Endothelial cell of umbilical vein (primary cell): ENCODE measurements at regions not wholly inside any gene's neighbourhood (a gene's known extent, or its start where the extent isn't known, plus 50 kb on each side); places are given as distances from the start of the nearest gene placed in this dataset.

Source experiments
- BruUV-seq: library from RNA; stranded (reverse); fragments of 400-500 nt; replicated peaks from 2 replicates; lab custom pipeline; 2021; lab: Mats Ljungman, UMichigan
- CTCF ChIA-PET: fragments of 300-600, 350-600 bp; sonication (Branson Sonifier 250); formaldehyde crosslinking; loops from one replicate; lab custom pipeline; 2021; ENCODE audit warnings: antibody characterized with exemption, inconsistent platforms; lab: Charles Lee
- POLR2A ChIA-PET: fragments of 300-600, 350-600 bp; sonication (Branson Sonifier 250); formaldehyde crosslinking; loops from one replicate; lab custom pipeline; 2021; ENCODE audit warnings: antibody characterized with exemption, inconsistent platforms; lab: Charles Lee
- DNase-seq: peaks from one replicate; pipeline ENCODE4 v3.0.0-alpha.2; 2011; ENCODE audit warnings: low read depth, low spot score
- FAIRE-seq: peaks from 2 replicates; lab custom pipeline; 2011; peaks lifted over from hg19 to GRCh38; lab: Jason Lieb, UNC
- H2AFZ ChIP-seq: 2 replicates; pipeline ENCODE4 v1.6.0; 2012; ENCODE audit warnings: low read depth, low read length, control low read depth, inconsistent platforms
- H3K27ac ChIP-seq: 2 replicates; pipeline ENCODE4 v1.5.1; 2011; ENCODE audit warnings: low read depth, mild to moderate bottlenecking, control low read depth, low read length, moderate library complexity; ENCODE audit not compliant: insufficient read depth
- H3K27me3 ChIP-seq, 2 experiments: 2 replicates each; pipeline versions ENCODE4 v1.6.0 to v1.6.1; 2011; ENCODE audit warnings: low read length in 2 of 2, mixed read lengths in 1 of 2; ENCODE audit not compliant: control insufficient read depth in 2 of 2, insufficient read depth in 2 of 2
- H3K36me3 ChIP-seq, 2 experiments: 2 replicates in 1 of 2; 3 replicates in 1 of 2; pipeline ENCODE4 v1.5.1; 2011; ENCODE audit warnings: low read length in 2 of 2, mild to moderate bottlenecking in 1 of 2, moderate library complexity in 1 of 2; ENCODE audit not compliant: control insufficient read depth in 2 of 2, insufficient read depth in 2 of 2; ENCODE audit errors: extremely low read depth in 1 of 2
- H3K4me1 ChIP-seq: 3 replicates; pipeline ENCODE4 v1.5.1; 2011; ENCODE audit warnings: mild to moderate bottlenecking, low read length; ENCODE audit not compliant: control insufficient read depth, insufficient read depth; ENCODE audit errors: extremely low read depth
- H3K4me2 ChIP-seq: 2 replicates; pipeline ENCODE4 v1.6.1; 2011; ENCODE audit warnings: low read length, control low read depth, mixed read lengths; ENCODE audit not compliant: insufficient read depth
- H3K4me3 ChIP-seq, 3 experiments: fragments of 200-600 bp in 1 of 3; sonication (generic), shearing (Covaris generic) in 1 of 3; replicated peaks in 1 of 3; 2 replicates each; pipeline ENCODE4 v1.5.1; 2011 to 2016; ENCODE audit warnings: control low read depth in 3 of 3, low read length in 3 of 3, mild to moderate bottlenecking in 2 of 3, inconsistent platforms in 1 of 3, low read depth in 1 of 3, moderate library complexity in 1 of 3; ENCODE audit not compliant: insufficient read depth in 1 of 3
- H3K79me2 ChIP-seq: 2 replicates; pipeline ENCODE4 v1.6.0; 2012; ENCODE audit warnings: low read length, inconsistent platforms; ENCODE audit not compliant: control insufficient read depth, insufficient read depth
- H3K9ac ChIP-seq: replicated peaks from 2 replicates; pipeline ENCODE3; 2011; ENCODE audit warnings: low read length, control low read depth; ENCODE audit not compliant: insufficient read depth; ENCODE audit errors: extremely low read depth
- H3K9me1 ChIP-seq: replicated peaks from 3 replicates; pipeline ENCODE4 v1.6.0; 2011; ENCODE audit warnings: mild to moderate bottlenecking, low read length; ENCODE audit not compliant: control insufficient read depth, insufficient read depth; ENCODE audit errors: extremely low read depth
- H3K9me3 ChIP-seq: replicated peaks from 2 replicates; pipeline ENCODE4 v1.5.1; 2012; ENCODE audit warnings: low read length, inconsistent platforms; ENCODE audit not compliant: control insufficient read depth, insufficient read depth
- H4K20me1 ChIP-seq: replicated peaks from 2 replicates; pipeline ENCODE3; 2011; ENCODE audit warnings: mild to moderate bottlenecking, low read length; ENCODE audit not compliant: control insufficient read depth, insufficient read depth; ENCODE audit errors: extremely low read depth
- EZH2 ChIP-seq: IDR thresholded peaks from 2 replicates; pipeline ENCODE4 v1.6.1; 2012; ENCODE audit warnings: borderline replicate concordance, low read depth, mild to moderate bottlenecking, moderate library complexity, low read length, inconsistent platforms; ENCODE audit not compliant: severe bottlenecking
- FOS ChIP-seq: IDR thresholded peaks from 2 replicates; pipeline ENCODE4 v1.6.1; 2011; ENCODE audit warnings: mild to moderate bottlenecking, low read length, moderate library complexity, borderline replicate concordance; ENCODE audit not compliant: insufficient read depth
- GATA2 ChIP-seq: IDR thresholded peaks from 2 replicates; pipeline ENCODE4 v1.7.0; 2011; ENCODE audit warnings: low read depth, mild to moderate bottlenecking, moderate library complexity, mixed read lengths, low read length; ENCODE audit not compliant: insufficient read length, insufficient read depth
- JUN ChIP-seq: IDR thresholded peaks from 2 replicates; pipeline ENCODE4 v1.6.1; 2011; ENCODE audit warnings: borderline replicate concordance, low read depth; ENCODE audit not compliant: insufficient read length, insufficient read depth
- MYC ChIP-seq: IDR thresholded peaks from one replicate; pipeline ENCODE4 v1.6.1; 2011; ENCODE audit warnings: mild to moderate bottlenecking, low read depth, low read length
- POLR2A ChIP-seq: IDR thresholded peaks from 2 replicates; pipeline ENCODE4 v1.6.1; 2012; ENCODE audit warnings: low read depth, mild to moderate bottlenecking, control low read depth, low read length
- POLR2AphosphoS5 ChIP-seq: IDR thresholded peaks from 2 replicates; pipeline ENCODE4 v1.6.1; 2012; ENCODE audit warnings: low read depth, mild to moderate bottlenecking, control low read depth, low read length, moderate library complexity; ENCODE audit not compliant: insufficient read depth
- dilution Hi-C: fragments of 300-500 bp; cut with MboI; formaldehyde crosslinking; loops from one replicate; pipeline ENCODE4 v1.15.0; 2019; ENCODE audit warnings: low sequenced_read_pairs; ENCODE audit not compliant: extremely low pct_ligation_motif_present
- intact Hi-C: fragments of 100-400 bp; cut with micrococcal nuclease; formaldehyde crosslinking; loops from one replicate; pipeline ENCODE4 v1.10.0; 2022
- TF ChIP-seq, protein P1 (sequence below), 2 donors: IDR thresholded peaks; 1 replicate in 1 of 2; 2 replicates in 1 of 2; pipeline ENCODE4 v1.5.1; 2011; ENCODE audit warnings: low read length in 2 of 2, mild to moderate bottlenecking in 2 of 2, moderate library complexity in 2 of 2, control low read depth in 1 of 2, inconsistent platforms in 1 of 2, low read depth in 1 of 2; ENCODE audit not compliant: insufficient read depth in 1 of 2; ENCODE audit errors: extremely low read depth in 1 of 2
- TF ChIP-seq, protein P2 (sequence below): IDR thresholded peaks from 2 replicates; pipeline ENCODE4 v1.6.1; 2011; ENCODE audit not compliant: insufficient read depth, insufficient read length

DNA sequence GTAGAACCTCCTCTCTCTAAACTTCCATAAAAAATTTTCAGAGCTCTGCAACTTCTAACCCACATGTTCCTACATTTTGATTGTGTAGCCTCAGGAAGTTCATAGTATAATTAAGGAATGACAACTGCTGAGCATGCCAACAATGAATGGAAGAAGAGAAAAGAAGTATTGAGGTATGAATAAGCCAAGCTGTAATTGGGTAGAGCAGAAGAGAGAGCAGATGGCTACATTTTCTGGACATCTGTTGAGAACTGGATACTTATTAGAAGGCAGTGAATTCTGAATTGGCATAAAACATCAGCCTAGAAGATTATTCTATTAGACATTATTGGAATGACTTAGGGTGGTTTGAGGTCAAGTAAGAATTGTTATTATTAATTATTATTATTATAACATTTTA is 728.3 kb upstream of the PHF14 start:
- BruUV-seq = no TSS peak
- Histone ChIP-seq H3K27ac (no peak overlapping the region), H4K20me1 (no peaks in the 10 kb centered on the region), H3K4me2 (no peak overlapping the region), H3K4me1 (peaks cover 2% of the 10 kb centered on the region), H3K4me3 (no peak overlapping the region), H3K79me2 (no peaks in the 10 kb centered on the region), H3K27me3 (no peaks in the 10 kb centered on the region), H3K9me3 (no peaks in the 10 kb centered on the region), H3K9ac (no peak overlapping the region), H3K36me3 (no peaks in the 10 kb centered on the region), H2AFZ (no peak overlapping the region), H3K9me1 (no peaks in the 10 kb centered on the region)
- intact Hi-C loops = no loop called here
- no peak for DNase-seq
- dilution Hi-C loops = no loop called here
- no peak for FAIRE-seq
- TF ChIP-seq EZH2 (no peak), POLR2A (no peak), GATA2 (no peak), FOS (no peak), POLR2AphosphoS5 (no peak), MYC (no peak), JUN (no peak)
- TF ChIP-seq, protein P1, sequence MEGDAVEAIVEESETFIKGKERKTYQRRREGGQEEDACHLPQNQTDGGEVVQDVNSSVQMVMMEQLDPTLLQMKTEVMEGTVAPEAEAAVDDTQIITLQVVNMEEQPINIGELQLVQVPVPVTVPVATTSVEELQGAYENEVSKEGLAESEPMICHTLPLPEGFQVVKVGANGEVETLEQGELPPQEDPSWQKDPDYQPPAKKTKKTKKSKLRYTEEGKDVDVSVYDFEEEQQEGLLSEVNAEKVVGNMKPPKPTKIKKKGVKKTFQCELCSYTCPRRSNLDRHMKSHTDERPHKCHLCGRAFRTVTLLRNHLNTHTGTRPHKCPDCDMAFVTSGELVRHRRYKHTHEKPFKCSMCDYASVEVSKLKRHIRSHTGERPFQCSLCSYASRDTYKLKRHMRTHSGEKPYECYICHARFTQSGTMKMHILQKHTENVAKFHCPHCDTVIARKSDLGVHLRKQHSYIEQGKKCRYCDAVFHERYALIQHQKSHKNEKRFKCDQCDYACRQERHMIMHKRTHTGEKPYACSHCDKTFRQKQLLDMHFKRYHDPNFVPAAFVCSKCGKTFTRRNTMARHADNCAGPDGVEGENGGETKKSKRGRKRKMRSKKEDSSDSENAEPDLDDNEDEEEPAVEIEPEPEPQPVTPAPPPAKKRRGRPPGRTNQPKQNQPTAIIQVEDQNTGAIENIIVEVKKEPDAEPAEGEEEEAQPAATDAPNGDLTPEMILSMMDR (IDR thresholded peaks at IDR 0.05; ENCODE audit: extremely low read depth in 1 of 2, insufficient read depth in 1 of 2, low read depth in 1 of 2, low read length in 2 of 2) = no peak
- TF ChIP-seq, protein P2, sequence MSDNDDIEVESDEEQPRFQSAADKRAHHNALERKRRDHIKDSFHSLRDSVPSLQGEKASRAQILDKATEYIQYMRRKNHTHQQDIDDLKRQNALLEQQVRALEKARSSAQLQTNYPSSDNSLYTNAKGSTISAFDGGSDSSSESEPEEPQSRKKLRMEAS = no peak
- POLR2A ChIA-PET = no interaction called here
- CTCF ChIA-PET = no interaction called here
